Renal cortical epithelial cell (primary cell): ENCODE measurements at regions not wholly inside any gene's neighbourhood (a gene's known extent, or its start where the extent isn't known, plus 50 kb on each side); places are given as distances from the start of the nearest gene placed in this dataset.
A peak's percentile ranks its signal among the peaks of the same experiment; 100 is the strongest.

Source experiments
- DNase-seq: peaks from one replicate; pipeline ENCODE4 v3.0.0-alpha.2; 2011; ENCODE audit warnings: low read depth

- peak; percentile 87 for DNase-seq
Observed at GRCh38 chr12:42798811-42799438, 209.4 kb upstream of the PRICKLE1 start.

- DNase-seq: no peak
Observed at GRCh38 chr12:42794806-42795205, 205.3 kb upstream of the PRICKLE1 start.

GRCh38 chr12:42793166-42793565 lies 203.6 kb upstream of the PRICKLE1 start:
- DNase-seq: no peak

- no peak for DNase-seq
Observed at GRCh38 chr12:42792265-42792664, 202.7 kb upstream of the PRICKLE1 start.

- DNase-seq: no peak
Observed at GRCh38 chr12:42791399-42791798, 201.9 kb upstream of the PRICKLE1 start.

GRCh38 chr12:42790761-42791151 lies 201.2 kb upstream of the PRICKLE1 start:
- DNase-seq: peak; percentile 94

GRCh38 chr12:42789808-42790760 lies 200.5 kb upstream of the PRICKLE1 start:
- DNase-seq: no peak

- DNase-seq: peak; percentile 55
Observed at GRCh38 chr12:42786400-42787148, 197.0 kb upstream of the PRICKLE1 start.

GRCh38 chr12:42785944-42786343 lies 196.4 kb upstream of the PRICKLE1 start:
- no peak for DNase-seq

GRCh38 chr12:42780671-42781070 lies 191.1 kb upstream of the PRICKLE1 start:
- DNase-seq: no peak

- DNase-seq: no peak
Observed at GRCh38 chr12:42779186-42779859, 189.8 kb upstream of the PRICKLE1 start.

GRCh38 chr12:42776396-42776795 lies 186.8 kb upstream of the PRICKLE1 start:
- DNase-seq: peak; percentile 18

- no peak for DNase-seq
Observed at GRCh38 chr12:42774238-42774637, 184.7 kb upstream of the PRICKLE1 start.

- no peak for DNase-seq
Observed at GRCh38 chr12:42770261-42770660, 180.7 kb upstream of the PRICKLE1 start.

GRCh38 chr12:42769455-42769854 lies 179.9 kb upstream of the PRICKLE1 start:
- DNase-seq: no peak

- DNase-seq: no peak
Observed at GRCh38 chr12:42767998-42768397, 178.5 kb upstream of the PRICKLE1 start.

- DNase-seq: no peak
Observed at GRCh38 chr12:42767326-42767954, 177.9 kb upstream of the PRICKLE1 start.

- DNase-seq: peak; percentile 60
Observed at GRCh38 chr12:42766754-42767153, 177.2 kb upstream of the PRICKLE1 start.

- no peak for DNase-seq
Observed at GRCh38 chr12:42766026-42766425, 176.5 kb upstream of the PRICKLE1 start.

GRCh38 chr12:42763682-42764081 lies 174.1 kb upstream of the PRICKLE1 start:
- DNase-seq: no peak

- DNase-seq: no peak
Observed at GRCh38 chr12:42762395-42762925, 172.9 kb upstream of the PRICKLE1 start.
